NCI-H2196 treated with DMSO at 0.1 percent for 48 hours (cell line): ENCODE measurements at regions not wholly inside any gene's neighbourhood (a gene's known extent, or its start where the extent isn't known, plus 50 kb on each side); places are given as distances from the start of the nearest gene placed in this dataset.
"Not testable (repeated sequence)": the region's sequence is repeated elsewhere in the genome, so short reads cannot be mapped to it uniquely, and the experiment has no call there.

ENCODE experiments used
- DNase-seq: peaks from one replicate; lab custom pipeline; 2025; ENCODE audit not compliant: unreplicated experiment; lab: John Stamatoyannopoulos, UW

GRCh38 chr2:67771380-67771779 is 291.4 kb downstream of the C1D start:
- DNase-seq = no peak

GRCh38 chr2:67772216-67773170 is 290.3 kb downstream of the C1D start:
- no peak for DNase-seq

GRCh38 chr2:67773851-67774250 is 289.0 kb downstream of the C1D start:
- no peak for DNase-seq

- no peak for DNase-seq
Observed at GRCh38 chr2:67776276-67776675, 286.5 kb downstream of the C1D start.

- no peak for DNase-seq
Observed at GRCh38 chr2:67777010-67777409, 285.8 kb downstream of the C1D start.

GRCh38 chr2:67777836-67778429 is 284.9 kb downstream of the C1D start:
- DNase-seq = no peak

- DNase-seq = not testable (repeated sequence)
Observed at GRCh38 chr2:67780841-67781240, 282.0 kb downstream of the C1D start.

GRCh38 chr2:67782443-67782842 is 280.4 kb downstream of the C1D start:
- no peak for DNase-seq

- no peak for DNase-seq
Observed at GRCh38 chr2:67783026-67783425, 279.8 kb downstream of the C1D start.

GRCh38 chr2:67790622-67791021 is 272.2 kb downstream of the C1D start:
- DNase-seq = no peak

- no peak for DNase-seq
Observed at GRCh38 chr2:67792191-67792590, 270.6 kb downstream of the C1D start.

GRCh38 chr2:67792681-67793091 is 270.1 kb downstream of the C1D start:
- DNase-seq = no peak

- no peak for DNase-seq
Observed at GRCh38 chr2:67797801-67798540, 264.8 kb downstream of the C1D start.

- no peak for DNase-seq
Observed at GRCh38 chr2:67798541-67799160, 264.2 kb downstream of the C1D start.

- no peak for DNase-seq
Observed at GRCh38 chr2:67799886-67800285, 262.9 kb downstream of the C1D start.

- DNase-seq = no peak
Observed at GRCh38 chr2:67802291-67802690, 260.5 kb downstream of the C1D start.

GRCh38 chr2:67802824-67803223 is 260.0 kb downstream of the C1D start:
- no peak for DNase-seq

GRCh38 chr2:67806816-67807215 is 256.0 kb downstream of the C1D start:
- DNase-seq = no peak

- DNase-seq = no peak
Observed at GRCh38 chr2:67808112-67808511, 254.7 kb downstream of the C1D start.

GRCh38 chr2:67812682-67813081 is 250.1 kb downstream of the C1D start:
- no peak for DNase-seq

GRCh38 chr2:67823726-67824125 is 239.1 kb downstream of the C1D start:
- no peak for DNase-seq
